ENCODE measurements at regions not wholly inside any gene's neighbourhood (a gene's known extent, or its start where the extent isn't known, plus 50 kb on each side); places are given as distances from the start of the nearest gene placed in this dataset.

GRCh38 chr1:221418346-221418745, 323.5 kb downstream of the DUSP10 start:
- H3K9me2 ChIP-seq: no peaks in the 10 kb centered on the region
- no peak overlapping the region for H3K9ac ChIP-seq
- H3K79me2 ChIP-seq (ENCODE audit: insufficient read depth): no peaks in the 10 kb centered on the region
- H3K4me1 ChIP-seq (ENCODE audit: control insufficient read depth in 1 of 2, insufficient read depth in 2 of 2, low read depth in 1 of 2, low read length in 1 of 2): peaks cover 0 to 3% of the 10 kb centered on the region in 2 experiments; a peak in 2 of 4 replicates
- no peak overlapping the region for H3K4me3 ChIP-seq (ENCODE audit: low read depth in 2 of 2, low read length in 1 of 2)
- peak overlapping the region in 1 of 2 experiments; percentile 81; a peak in 2 of 4 replicates for H3K27ac ChIP-seq (ENCODE audit: low read depth in 2 of 2, low read length in 1 of 2)
- H2AFZ ChIP-seq (ENCODE audit: low read depth): no peak overlapping the region
- ChIA-PET CTCF (interaction anchor here (0.7 to 1.2 kb wide), 2 partner anchors 17 to 215 kb away, joined by 3 read pairs; no protein-coding TSS in a partner anchor), POLR2A (no interaction called here)
- DNase-seq: no peak
- no peaks in the 10 kb centered on the region for H3K27me3 ChIP-seq (ENCODE audit: insufficient read depth)
- H3K9me3 ChIP-seq: no peaks in the 10 kb centered on the region
- no peak overlapping the region for H3K4me2 ChIP-seq
- peaks cover 3% of the 10 kb centered on the region for H3F3A ChIP-seq (replicated peaks; ENCODE audit: insufficient read depth)
- H4K20me1 ChIP-seq (ENCODE audit: insufficient read depth): no peaks in the 10 kb centered on the region
- 59% methylated on average over 1 of the region's 1 CpG for WGBS (ENCODE audit: low lambda C conversion rate)
- TF ChIP-seq CHD2 (IDR thresholded peaks at IDR 0.05; ENCODE audit: low read length, partially characterized antibody): no peak
- TF ChIP-seq NFIC (IDR thresholded peaks at IDR 0.05; ENCODE audit: borderline replicate concordance): no peak
- 0 out of 2 replicates have a peak, but pooled peaks have one; percentile 18 for TF ChIP-seq JUND (IDR thresholded peaks at IDR 0.05)
- no peak for TF ChIP-seq RAD21 (IDR thresholded peaks at IDR 0.05; ENCODE audit: low read length)
- peak; percentile 52; the same call in 1 of the 2 replicates for TF ChIP-seq FOSL2 (IDR thresholded peaks at IDR 0.05; ENCODE audit: borderline replicate concordance, low read depth)
- TF ChIP-seq USF2 (IDR thresholded peaks at IDR 0.05; ENCODE audit: borderline replicate concordance, low read depth, low read length): no peak
- TF ChIP-seq TAF1 (IDR thresholded peaks at IDR 0.05; ENCODE audit: borderline replicate concordance, low read depth, low read length): no peak
- TF ChIP-seq GATA2 (CRISPR knock-in tag; IDR thresholded peaks at IDR 0.05): no peak
- no peak for TF ChIP-seq POLR2AphosphoS5 (IDR thresholded peaks at IDR 0.05; ENCODE audit: low read depth, low read length)
- no peak for TF ChIP-seq SIN3A (IDR thresholded peaks at IDR 0.05; ENCODE audit: borderline replicate concordance, low read depth, low read length)
- peak; percentile 35 for TF ChIP-seq TCF12 (IDR thresholded peaks at IDR 0.05)
- no peak for TF ChIP-seq NRF1 (IDR thresholded peaks at IDR 0.05; ENCODE audit: low read depth, low read length)
- TF ChIP-seq CTCF (IDR thresholded peaks at IDR 0.05): no peak
- no peak for TF ChIP-seq REST (IDR thresholded peaks at IDR 0.05; ENCODE audit: low read depth, low read length)
- TF ChIP-seq EP300 (IDR thresholded peaks at IDR 0.05; ENCODE audit: borderline replicate concordance in 1 of 2, low read depth in 1 of 2, low read length in 1 of 2): 0 out of 4 replicates have a peak, but pooled peaks of 1 of the 2 experiments have one; percentile 16
- H3K36me3 ChIP-seq (replicated peaks in 1 of 2; ENCODE audit: control insufficient read depth in 1 of 2, insufficient read depth in 2 of 2, low read length in 1 of 2): no peaks in the 10 kb centered on the region
